T-helper 2 cell (primary cell): ENCODE measurements at regions not wholly inside any gene's neighbourhood (a gene's known extent, or its start where the extent isn't known, plus 50 kb on each side); places are given as distances from the start of the nearest gene placed in this dataset.
A peak's percentile ranks its signal among the peaks of the same experiment; 100 is the strongest.
"Not testable (repeated sequence)": the region's sequence is repeated elsewhere in the genome, so short reads cannot be mapped to it uniquely, and the experiment has no call there.

Experiments
- DNase-seq, 5 experiments: peaks; one replicate each; pipeline versions ENCODE4 v3.0.0 to v3.0.0-alpha.2; 2012 to 2022

- peak in 1 of 5 experiments; percentile 2 for DNase-seq
Measured at GRCh38 chr1:120232834-120233660, 56.7 kb upstream of the SEC22B start.

GRCh38 chr1:120229835-120230234 lies 53.5 kb upstream of the SEC22B start:
- DNase-seq = not testable (repeated sequence)
